Activated T-helper 17 cell treated with anti-CD3 and anti-CD28 coated beads, Interleukin-2, amount 50 U/mL, for 72 hours (primary cell): ENCODE measurements at regions not wholly inside any gene's neighbourhood (a gene's known extent, or its start where the extent isn't known, plus 50 kb on each side); places are given as distances from the start of the nearest gene placed in this dataset.

Experiments
- ATAC-seq: fragments of 150-1000 bp; cut with Tn5 transposase; replicated peaks from 2 replicates; pipeline ENCODE4 v1.10.0; 2021; ENCODE audit warnings: mild to moderate bottlenecking, moderate library complexity
- H3K27ac Mint-ChIP-seq: one replicate; pipeline ENCODE4 v1.8.0; 2022; ENCODE audit warnings: mixed read lengths
- H3K27me3 Mint-ChIP-seq: one replicate; pipeline ENCODE4 v1.8.0; 2022; ENCODE audit warnings: mixed read lengths
- H3K36me3 Mint-ChIP-seq: one replicate; pipeline ENCODE4 v1.8.0; 2022; ENCODE audit warnings: low read depth, mild to moderate bottlenecking, mixed read lengths
- H3K4me1 Mint-ChIP-seq: one replicate; pipeline ENCODE4 v1.8.0; 2022; ENCODE audit warnings: mixed read lengths
- H3K4me3 Mint-ChIP-seq: one replicate; pipeline ENCODE4 v1.8.0; 2022; ENCODE audit warnings: mild to moderate bottlenecking, mixed read lengths
- H3K9me3 Mint-ChIP-seq: one replicate; pipeline ENCODE4 v1.8.0; 2022; ENCODE audit warnings: mixed read lengths

- H3K4me1 Mint-ChIP-seq: no peaks in the 10 kb centered on the region
- H3K4me3 Mint-ChIP-seq: no peak overlapping the region
- H3K27me3 Mint-ChIP-seq: no peaks in the 10 kb centered on the region
- H3K27ac Mint-ChIP-seq: no peak overlapping the region
- no peaks in the 10 kb centered on the region for H3K36me3 Mint-ChIP-seq
- no peak for ATAC-seq
- no peaks in the 10 kb centered on the region for H3K9me3 Mint-ChIP-seq
Measured at GRCh38 chr9:17846948-17847655, 268.2 kb downstream of the SH3GL2 start.

- no peaks in the 10 kb centered on the region for H3K36me3 Mint-ChIP-seq
Measured at GRCh38 chr9:17847908-17848307, 269.0 kb downstream of the SH3GL2 start.

GRCh38 chr9:17852108-17852507 is 273.2 kb downstream of the SH3GL2 start:
- Mint-ChIP-seq H3K4me3 (no peak overlapping the region), H3K36me3 (no peaks in the 10 kb centered on the region), H3K27ac (no peak overlapping the region), H3K27me3 (no peaks in the 10 kb centered on the region), H3K9me3 (no peaks in the 10 kb centered on the region), H3K4me1 (no peaks in the 10 kb centered on the region)
- no peak for ATAC-seq

More at GRCh38 chr9:17847908-17848307, 269.0 kb downstream of the SH3GL2 start:
- no peak overlapping the region for H3K4me3 Mint-ChIP-seq
- H3K4me1 Mint-ChIP-seq: no peaks in the 10 kb centered on the region
- no peak overlapping the region for H3K27ac Mint-ChIP-seq
- no peaks in the 10 kb centered on the region for H3K9me3 Mint-ChIP-seq
- no peak for ATAC-seq
- H3K27me3 Mint-ChIP-seq: no peaks in the 10 kb centered on the region

GRCh38 chr9:17854487-17854886 is 275.6 kb downstream of the SH3GL2 start:
- H3K4me3 Mint-ChIP-seq: no peak overlapping the region

GRCh38 chr9:17856995-17857394 is 278.1 kb downstream of the SH3GL2 start:
- H3K9me3 Mint-ChIP-seq: no peaks in the 10 kb centered on the region
- no peak overlapping the region for H3K4me3 Mint-ChIP-seq
- H3K36me3 Mint-ChIP-seq: no peaks in the 10 kb centered on the region
- H3K4me1 Mint-ChIP-seq: no peaks in the 10 kb centered on the region
- H3K27me3 Mint-ChIP-seq: no peaks in the 10 kb centered on the region
- no peak for ATAC-seq
- no peak overlapping the region for H3K27ac Mint-ChIP-seq

More at GRCh38 chr9:17854487-17854886, 275.6 kb downstream of the SH3GL2 start:
- Mint-ChIP-seq H3K9me3 (no peaks in the 10 kb centered on the region), H3K4me1 (no peaks in the 10 kb centered on the region), H3K27ac (no peak overlapping the region), H3K36me3 (no peaks in the 10 kb centered on the region), H3K27me3 (no peaks in the 10 kb centered on the region)
- ATAC-seq: no peak

GRCh38 chr9:17859228-17859627 is 280.4 kb downstream of the SH3GL2 start:
- Mint-ChIP-seq H3K27me3 (no peaks in the 10 kb centered on the region), H3K27ac (no peak overlapping the region), H3K9me3 (no peaks in the 10 kb centered on the region), H3K4me3 (no peak overlapping the region), H3K36me3 (no peaks in the 10 kb centered on the region), H3K4me1 (no peaks in the 10 kb centered on the region)
- ATAC-seq: no peak

GRCh38 chr9:17859987-17860386 is 281.1 kb downstream of the SH3GL2 start:
- Mint-ChIP-seq H3K9me3 (no peaks in the 10 kb centered on the region), H3K27me3 (no peaks in the 10 kb centered on the region), H3K4me1 (no peaks in the 10 kb centered on the region), H3K4me3 (no peak overlapping the region), H3K36me3 (no peaks in the 10 kb centered on the region), H3K27ac (no peak overlapping the region)
- no peak for ATAC-seq

- Mint-ChIP-seq H3K9me3 (no peaks in the 10 kb centered on the region), H3K27me3 (no peaks in the 10 kb centered on the region), H3K36me3 (no peaks in the 10 kb centered on the region), H3K4me3 (no peak overlapping the region), H3K27ac (no peak overlapping the region), H3K4me1 (no peaks in the 10 kb centered on the region)
- no peak for ATAC-seq
Measured at GRCh38 chr9:17862101-17862500, 283.2 kb downstream of the SH3GL2 start.

GRCh38 chr9:17862629-17863028 is 283.8 kb downstream of the SH3GL2 start:
- no peak overlapping the region for H3K4me3 Mint-ChIP-seq
- H3K36me3 Mint-ChIP-seq: no peaks in the 10 kb centered on the region
- no peaks in the 10 kb centered on the region for H3K9me3 Mint-ChIP-seq
- no peaks in the 10 kb centered on the region for H3K27me3 Mint-ChIP-seq
- no peak overlapping the region for H3K27ac Mint-ChIP-seq
- no peaks in the 10 kb centered on the region for H3K4me1 Mint-ChIP-seq
- no peak for ATAC-seq

GRCh38 chr9:17863213-17863883 is 284.5 kb downstream of the SH3GL2 start:
- Mint-ChIP-seq H3K4me1 (no peaks in the 10 kb centered on the region), H3K9me3 (no peaks in the 10 kb centered on the region), H3K27ac (no peak overlapping the region), H3K4me3 (no peak overlapping the region), H3K36me3 (no peaks in the 10 kb centered on the region), H3K27me3 (no peaks in the 10 kb centered on the region)
- ATAC-seq: no peak

- no peaks in the 10 kb centered on the region for H3K9me3 Mint-ChIP-seq
- no peaks in the 10 kb centered on the region for H3K27me3 Mint-ChIP-seq
- H3K27ac Mint-ChIP-seq: no peak overlapping the region
- no peaks in the 10 kb centered on the region for H3K4me1 Mint-ChIP-seq
- no peak overlapping the region for H3K4me3 Mint-ChIP-seq
- H3K36me3 Mint-ChIP-seq: no peaks in the 10 kb centered on the region
- ATAC-seq: no peak
Measured at GRCh38 chr9:17863924-17864323, 285.1 kb downstream of the SH3GL2 start.

- no peak for ATAC-seq
- Mint-ChIP-seq H3K4me3 (no peak overlapping the region), H3K36me3 (no peaks in the 10 kb centered on the region), H3K4me1 (no peaks in the 10 kb centered on the region), H3K9me3 (no peaks in the 10 kb centered on the region), H3K27ac (no peak overlapping the region), H3K27me3 (no peaks in the 10 kb centered on the region)
Measured at GRCh38 chr9:17864951-17865350, 286.1 kb downstream of the SH3GL2 start.

GRCh38 chr9:17865881-17866280 is 287.0 kb downstream of the SH3GL2 start:
- no peaks in the 10 kb centered on the region for H3K36me3 Mint-ChIP-seq
- H3K4me1 Mint-ChIP-seq: no peaks in the 10 kb centered on the region
- H3K4me3 Mint-ChIP-seq: no peak overlapping the region
- H3K9me3 Mint-ChIP-seq: no peaks in the 10 kb centered on the region
- no peak overlapping the region for H3K27ac Mint-ChIP-seq
- ATAC-seq: no peak
- no peaks in the 10 kb centered on the region for H3K27me3 Mint-ChIP-seq

- Mint-ChIP-seq H3K4me1 (no peaks in the 10 kb centered on the region), H3K27ac (no peak overlapping the region), H3K4me3 (no peak overlapping the region), H3K27me3 (no peaks in the 10 kb centered on the region), H3K36me3 (no peaks in the 10 kb centered on the region), H3K9me3 (peaks cover 4% of the 10 kb centered on the region)
- ATAC-seq: no peak
Measured at GRCh38 chr9:17870722-17871121, 291.9 kb downstream of the SH3GL2 start.

- Mint-ChIP-seq H3K27ac (no peak overlapping the region), H3K4me1 (no peaks in the 10 kb centered on the region), H3K27me3 (no peaks in the 10 kb centered on the region), H3K9me3 (peaks cover 4% of the 10 kb centered on the region), H3K36me3 (no peaks in the 10 kb centered on the region), H3K4me3 (no peak overlapping the region)
- no peak for ATAC-seq
Measured at GRCh38 chr9:17871213-17871890, 292.5 kb downstream of the SH3GL2 start.
